ENCODE measurements at regions not wholly inside any gene's neighbourhood (a gene's known extent, or its start where the extent isn't known, plus 50 kb on each side); places are given as distances from the start of the nearest gene placed in this dataset.
A peak's percentile ranks its signal among the peaks of the same experiment; 100 is the strongest.
"Not testable (repeated sequence)": the region's sequence is repeated elsewhere in the genome, so short reads cannot be mapped to it uniquely, and the experiment has no call there.

DNA sequence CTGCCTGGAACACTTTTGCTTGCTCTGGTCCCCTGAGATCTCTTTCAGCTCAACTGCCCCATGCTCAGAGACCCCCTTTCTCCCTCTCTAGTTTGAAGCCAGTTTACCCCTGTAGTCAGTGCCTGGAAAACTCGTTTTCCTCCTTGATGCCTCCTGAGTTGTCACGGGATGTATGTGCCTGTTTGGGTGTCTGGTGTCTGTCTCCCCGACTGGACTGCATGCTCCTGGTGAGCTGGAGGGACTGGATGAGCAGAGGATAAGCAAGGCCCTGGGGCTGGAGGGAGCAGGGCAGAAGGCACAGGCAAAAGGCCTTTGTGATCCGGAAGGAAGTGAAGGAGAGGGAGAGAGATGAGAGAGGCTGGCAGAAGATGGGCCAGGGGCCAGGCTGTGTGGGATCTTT lies 120.3 kb upstream of the ZNF195 start:
- CTCF ChIA-PET; H4K20me1 ChIP-seq (ENCODE audit: insufficient read depth); H3K27me3 ChIP-seq (ENCODE audit: insufficient read depth, low read depth); H3K9me2 ChIP-seq (ENCODE audit: insufficient read depth); H3K27ac ChIP-seq; H3F3A ChIP-seq (ENCODE audit: insufficient read depth, low read depth); H3K36me3 ChIP-seq (ENCODE audit: low read depth); H3K4me2 ChIP-seq; POLR2A ChIA-PET (ENCODE audit: unreplicated experiment); H3K4me3 ChIP-seq; H3K79me2 ChIP-seq (ENCODE audit: low read depth); intact Hi-C loops (cut with micrococcal nuclease; ENCODE audit: unreplicated experiment); BruUV-seq (replicated peaks); H3K4me1 ChIP-seq (replicated peaks; ENCODE audit: insufficient read depth); DNase-seq; H2AFZ ChIP-seq; H3K9me3 ChIP-seq (ENCODE audit: insufficient read depth, low read depth): not testable (repeated sequence)

DNA sequence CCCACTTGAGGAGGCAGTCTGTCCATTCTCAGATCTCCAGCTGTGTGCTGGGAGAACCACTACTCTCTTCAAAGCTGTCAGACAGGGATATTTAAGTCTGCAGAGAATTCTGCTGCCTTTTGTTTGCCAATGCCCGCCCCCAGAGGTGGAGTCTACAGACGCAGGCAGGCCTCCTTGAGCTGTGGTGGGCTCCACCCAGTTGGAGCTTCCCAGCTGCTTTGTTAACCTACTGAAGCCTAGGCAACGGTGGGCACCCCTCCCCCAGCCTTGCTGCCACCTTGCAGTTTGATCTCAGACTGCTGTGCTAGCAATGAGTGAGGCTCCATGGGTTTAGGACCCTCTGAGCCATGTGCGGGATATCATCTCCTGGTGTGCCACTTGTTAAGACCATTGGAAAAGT lies 119.4 kb upstream of the ZNF195 start:
- H3F3A ChIP-seq (ENCODE audit: insufficient read depth, low read depth); H3K9me3 ChIP-seq (ENCODE audit: insufficient read depth, low read depth); H2AFZ ChIP-seq; H3K79me2 ChIP-seq (ENCODE audit: low read depth); H3K27me3 ChIP-seq (ENCODE audit: insufficient read depth, low read depth); H3K27ac ChIP-seq; H3K4me2 ChIP-seq; H3K4me1 ChIP-seq (replicated peaks; ENCODE audit: insufficient read depth); H3K36me3 ChIP-seq (ENCODE audit: low read depth); BruUV-seq (replicated peaks); H3K9me2 ChIP-seq (ENCODE audit: insufficient read depth); CTCF ChIA-PET; DNase-seq; H3K4me3 ChIP-seq; intact Hi-C loops (cut with micrococcal nuclease; ENCODE audit: unreplicated experiment); H4K20me1 ChIP-seq (ENCODE audit: insufficient read depth); POLR2A ChIA-PET (ENCODE audit: unreplicated experiment): not testable (repeated sequence)

DNA sequence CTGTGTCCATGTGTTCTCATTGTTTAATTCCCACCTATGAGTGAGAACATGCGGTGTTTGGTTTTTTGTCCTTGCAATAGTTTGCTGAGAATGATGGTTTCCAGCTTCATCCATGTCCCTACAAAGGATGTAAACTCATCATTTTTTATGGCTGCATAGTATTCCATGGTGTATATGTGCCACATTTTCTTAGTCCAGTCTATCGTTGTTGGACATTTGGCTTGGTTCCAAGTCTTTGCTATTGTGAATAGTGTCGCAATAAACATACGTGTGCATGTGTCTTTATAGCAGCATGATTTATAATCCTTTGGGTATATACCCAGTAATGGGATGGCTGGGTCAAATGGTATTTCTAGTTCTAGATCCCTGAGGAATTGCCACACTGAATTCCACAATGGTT lies 114.2 kb upstream of the ZNF195 start:
- H3K9me3 ChIP-seq (ENCODE audit: insufficient read depth, low read depth); H3K27ac ChIP-seq; intact Hi-C loops (cut with micrococcal nuclease; ENCODE audit: unreplicated experiment); H3K79me2 ChIP-seq (ENCODE audit: low read depth); H3K27me3 ChIP-seq (ENCODE audit: insufficient read depth, low read depth); CTCF ChIA-PET; H3K9me2 ChIP-seq (ENCODE audit: insufficient read depth); POLR2A ChIA-PET (ENCODE audit: unreplicated experiment); H4K20me1 ChIP-seq (ENCODE audit: insufficient read depth); H3K4me1 ChIP-seq (replicated peaks; ENCODE audit: insufficient read depth); H3K36me3 ChIP-seq (ENCODE audit: low read depth); H3K4me3 ChIP-seq; H3K4me2 ChIP-seq; H3F3A ChIP-seq (ENCODE audit: insufficient read depth, low read depth); DNase-seq; BruUV-seq (replicated peaks); H2AFZ ChIP-seq: not testable (repeated sequence)

DNA sequence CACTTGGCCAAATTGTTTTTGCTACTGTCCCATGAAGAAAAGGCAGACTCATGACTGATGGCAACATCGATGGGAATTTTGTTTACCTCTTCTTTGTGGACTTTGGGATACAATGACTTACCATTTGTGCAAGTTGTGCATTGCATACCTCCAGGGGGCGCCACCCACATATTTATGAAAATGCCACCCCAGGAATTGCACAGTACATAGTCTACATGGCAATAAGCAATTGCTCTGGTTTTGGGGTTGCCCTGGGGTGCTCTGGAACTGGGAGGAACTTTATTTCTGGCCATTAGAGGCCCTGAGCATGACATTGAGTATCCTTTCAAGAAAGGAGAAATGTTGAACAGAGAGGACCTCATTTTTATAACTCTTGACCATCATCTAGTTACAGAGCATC lies 109.1 kb upstream of the ZNF195 start:
- H3K79me2 ChIP-seq (ENCODE audit: low read depth); H3K36me3 ChIP-seq (ENCODE audit: low read depth); POLR2A ChIA-PET (ENCODE audit: unreplicated experiment); H4K20me1 ChIP-seq (ENCODE audit: insufficient read depth); CTCF ChIA-PET; H3K4me3 ChIP-seq; DNase-seq; H3K4me1 ChIP-seq (replicated peaks; ENCODE audit: insufficient read depth); H3F3A ChIP-seq (ENCODE audit: insufficient read depth, low read depth); H3K9me2 ChIP-seq (ENCODE audit: insufficient read depth); intact Hi-C loops (cut with micrococcal nuclease; ENCODE audit: unreplicated experiment); H3K9me3 ChIP-seq (ENCODE audit: insufficient read depth, low read depth); H3K4me2 ChIP-seq; BruUV-seq (replicated peaks); H3K27ac ChIP-seq; H2AFZ ChIP-seq; H3K27me3 ChIP-seq (ENCODE audit: insufficient read depth, low read depth): not testable (repeated sequence)

DNA sequence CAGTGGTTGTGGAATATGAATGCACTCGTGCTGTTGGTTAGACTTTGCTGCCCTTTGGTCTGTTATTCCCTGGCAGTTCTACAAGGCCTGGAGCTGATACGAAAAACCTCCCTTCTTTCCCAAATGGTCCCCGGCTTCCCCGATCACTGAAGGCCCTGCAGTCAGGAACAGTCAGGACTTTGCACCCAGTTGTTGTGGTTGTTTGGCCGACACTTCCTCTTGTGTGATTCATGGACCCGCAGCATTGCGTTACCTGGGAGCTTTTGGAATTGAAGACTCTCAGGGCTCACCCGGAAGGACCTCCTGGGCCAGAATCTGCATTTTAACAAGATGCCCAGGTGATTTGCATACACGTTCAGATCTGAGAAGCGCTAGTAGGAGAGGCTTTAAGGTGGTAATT lies 106.8 kb upstream of the ZNF195 start:
- H3K27ac ChIP-seq; CTCF ChIA-PET; DNase-seq; H3K36me3 ChIP-seq (ENCODE audit: low read depth); BruUV-seq (replicated peaks); H3K4me2 ChIP-seq; H3K4me1 ChIP-seq (replicated peaks; ENCODE audit: insufficient read depth); H3K27me3 ChIP-seq (ENCODE audit: insufficient read depth, low read depth); intact Hi-C loops (cut with micrococcal nuclease; ENCODE audit: unreplicated experiment); H3K9me2 ChIP-seq (ENCODE audit: insufficient read depth); POLR2A ChIA-PET (ENCODE audit: unreplicated experiment); H3K4me3 ChIP-seq; H3K9me3 ChIP-seq (ENCODE audit: insufficient read depth, low read depth); H4K20me1 ChIP-seq (ENCODE audit: insufficient read depth); H3K79me2 ChIP-seq (ENCODE audit: low read depth); H3F3A ChIP-seq (ENCODE audit: insufficient read depth, low read depth); H2AFZ ChIP-seq: not testable (repeated sequence)

DNA sequence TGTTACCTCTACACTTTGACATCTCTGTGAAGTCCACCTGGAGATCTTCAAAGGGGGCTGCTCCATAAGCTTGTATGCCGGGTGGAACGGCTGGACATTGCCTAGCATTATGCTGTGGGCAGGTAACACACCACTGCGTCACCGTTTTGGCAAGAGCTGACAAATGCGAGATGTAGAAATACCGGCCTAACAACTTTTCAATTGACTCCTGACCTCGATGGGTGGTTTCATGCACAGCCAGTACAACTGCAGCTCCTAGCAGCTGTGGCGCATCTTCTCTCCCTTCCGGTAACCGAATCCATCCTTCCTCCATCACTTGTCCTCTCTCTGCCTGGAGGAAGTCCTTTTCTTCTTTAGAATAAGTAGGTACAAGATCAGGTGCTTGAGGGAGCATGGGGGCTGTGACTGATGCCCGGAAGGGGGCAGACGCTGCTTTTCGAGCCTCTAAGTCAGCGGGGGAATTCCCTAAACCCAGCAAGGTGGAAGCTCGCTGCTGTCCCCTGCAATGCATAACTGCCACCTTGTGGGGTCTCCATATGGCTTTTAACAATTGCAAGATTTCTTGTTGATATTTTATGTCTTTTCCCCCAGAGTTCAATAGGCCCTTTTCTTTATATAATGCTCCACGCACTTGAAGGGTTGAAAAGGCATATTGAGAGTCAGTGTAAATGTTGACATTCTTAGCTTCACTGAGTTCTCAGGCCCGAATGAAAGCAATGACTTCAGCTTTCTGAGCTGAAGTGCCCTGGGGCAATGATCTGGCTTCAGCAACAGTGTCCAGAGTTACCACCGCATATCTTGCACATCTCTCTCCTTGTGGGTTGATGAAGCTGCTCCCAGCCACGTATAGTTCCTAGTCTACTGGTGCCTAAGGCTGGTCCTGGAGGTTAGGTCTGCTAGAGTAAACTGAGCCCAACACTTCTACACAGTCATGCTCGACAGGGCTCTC lies 98.3 kb upstream of the ZNF195 start:
- not testable (repeated sequence) for H3K4me3 ChIP-seq, H2AFZ ChIP-seq

More for the DNA sequence above, 98.3 kb upstream of the ZNF195 start:
- H3K9me2 ChIP-seq (ENCODE audit: insufficient read depth); CTCF ChIA-PET; H3K4me1 ChIP-seq (replicated peaks; ENCODE audit: insufficient read depth); POLR2A ChIA-PET (ENCODE audit: unreplicated experiment); BruUV-seq (replicated peaks); H3F3A ChIP-seq (ENCODE audit: insufficient read depth, low read depth); H3K36me3 ChIP-seq (ENCODE audit: low read depth); H4K20me1 ChIP-seq (ENCODE audit: insufficient read depth); H3K27me3 ChIP-seq (ENCODE audit: insufficient read depth, low read depth); H3K9me3 ChIP-seq (ENCODE audit: insufficient read depth, low read depth); H3K79me2 ChIP-seq (ENCODE audit: low read depth); H3K27ac ChIP-seq: not testable (repeated sequence)
- H3K4me2 ChIP-seq: peak overlapping the region; percentile 72
- peak; percentile 56 to 68 for DNase-seq
- intact Hi-C loops (cut with micrococcal nuclease; ENCODE audit: unreplicated experiment): loop anchor here (10.0 kb wide), 1 partner anchor 128 kb away; no protein-coding TSS in a partner anchor

Measured in PC-9 (cell line).